GM06990 (cell line): ENCODE measurements at regions not wholly inside any gene's neighbourhood (a gene's known extent, or its start where the extent isn't known, plus 50 kb on each side); places are given as distances from the start of the nearest gene placed in this dataset.
"Not testable (repeated sequence)": the region's sequence is repeated elsewhere in the genome, so short reads cannot be mapped to it uniquely, and the experiment has no call there.

ENCODE experiments used
- DNase-seq: peaks from one replicate; pipeline ENCODE4 v3.0.0-alpha.2; 2011; ENCODE audit not compliant: insufficient read length; ENCODE audit errors: extremely low read depth
- H3K27me3 ChIP-seq: replicated peaks from 2 replicates; pipeline ENCODE4 v1.6.0; 2011; ENCODE audit warnings: low read length; ENCODE audit not compliant: control insufficient read depth, insufficient read depth
- H3K36me3 ChIP-seq: 2 replicates; pipeline ENCODE4 v1.5.1; 2011; ENCODE audit warnings: low read length; ENCODE audit not compliant: control insufficient read depth, insufficient read depth
- H3K4me3 ChIP-seq: replicated peaks from 2 replicates; pipeline ENCODE4 v1.5.1; 2011; ENCODE audit warnings: low read depth, mild to moderate bottlenecking, control low read depth, low read length
- TF ChIP-seq, protein P1 (sequence below): IDR thresholded peaks from 2 replicates; pipeline ENCODE4 v1.5.1; 2011; ENCODE audit warnings: low read length, control low read depth, mild to moderate bottlenecking, inconsistent platforms; ENCODE audit not compliant: insufficient read depth, poor library complexity, severe bottlenecking

DNA sequence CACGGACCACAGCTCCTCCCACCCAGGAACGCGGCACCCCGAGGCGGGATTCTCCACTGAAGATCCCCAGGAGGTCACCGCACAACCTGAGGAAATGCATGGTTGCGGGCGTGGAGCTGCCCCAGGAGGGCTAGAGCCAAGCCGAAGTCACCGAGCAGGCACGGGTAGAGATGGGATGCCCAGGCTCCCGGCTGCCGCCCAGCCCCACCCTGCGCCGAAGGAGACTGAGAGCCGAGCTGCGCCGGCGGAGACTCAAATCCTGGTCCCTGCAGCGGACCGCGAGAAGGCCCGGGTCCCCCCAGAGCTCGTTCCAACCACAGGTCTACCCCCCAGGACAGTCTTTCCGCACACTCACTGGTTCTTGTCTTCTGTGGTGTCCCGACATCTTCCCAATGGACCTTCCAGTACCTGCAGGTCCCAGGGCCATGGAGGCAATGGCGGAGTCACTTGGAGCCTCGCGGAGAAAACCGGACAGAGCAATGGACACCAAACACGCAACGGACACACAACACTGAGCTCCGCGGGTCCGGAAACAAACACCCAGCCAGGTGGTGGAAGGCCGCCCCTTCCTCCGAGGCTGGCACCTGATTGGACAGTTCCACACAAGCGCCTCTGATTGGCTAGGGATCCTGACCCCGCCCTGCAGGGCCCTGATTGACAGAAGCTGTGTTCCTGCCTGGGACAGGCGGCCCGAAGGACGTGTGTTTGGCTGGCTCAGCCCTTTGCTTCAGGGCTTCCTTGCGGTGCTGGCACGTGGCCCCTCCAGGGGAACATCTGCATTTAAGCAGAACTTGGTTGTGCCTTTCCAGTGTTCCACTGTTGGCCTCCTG lies 331.9 kb upstream of the NUPR2 start:
- Histone ChIP-seq H3K4me3 (no peak overlapping the region), H3K36me3 (no peaks in the 10 kb centered on the region), H3K27me3 (no peaks in the 10 kb centered on the region)
- DNase-seq, result peak; percentile 1
- TF ChIP-seq, protein P1, sequence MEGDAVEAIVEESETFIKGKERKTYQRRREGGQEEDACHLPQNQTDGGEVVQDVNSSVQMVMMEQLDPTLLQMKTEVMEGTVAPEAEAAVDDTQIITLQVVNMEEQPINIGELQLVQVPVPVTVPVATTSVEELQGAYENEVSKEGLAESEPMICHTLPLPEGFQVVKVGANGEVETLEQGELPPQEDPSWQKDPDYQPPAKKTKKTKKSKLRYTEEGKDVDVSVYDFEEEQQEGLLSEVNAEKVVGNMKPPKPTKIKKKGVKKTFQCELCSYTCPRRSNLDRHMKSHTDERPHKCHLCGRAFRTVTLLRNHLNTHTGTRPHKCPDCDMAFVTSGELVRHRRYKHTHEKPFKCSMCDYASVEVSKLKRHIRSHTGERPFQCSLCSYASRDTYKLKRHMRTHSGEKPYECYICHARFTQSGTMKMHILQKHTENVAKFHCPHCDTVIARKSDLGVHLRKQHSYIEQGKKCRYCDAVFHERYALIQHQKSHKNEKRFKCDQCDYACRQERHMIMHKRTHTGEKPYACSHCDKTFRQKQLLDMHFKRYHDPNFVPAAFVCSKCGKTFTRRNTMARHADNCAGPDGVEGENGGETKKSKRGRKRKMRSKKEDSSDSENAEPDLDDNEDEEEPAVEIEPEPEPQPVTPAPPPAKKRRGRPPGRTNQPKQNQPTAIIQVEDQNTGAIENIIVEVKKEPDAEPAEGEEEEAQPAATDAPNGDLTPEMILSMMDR, result no peak

DNA sequence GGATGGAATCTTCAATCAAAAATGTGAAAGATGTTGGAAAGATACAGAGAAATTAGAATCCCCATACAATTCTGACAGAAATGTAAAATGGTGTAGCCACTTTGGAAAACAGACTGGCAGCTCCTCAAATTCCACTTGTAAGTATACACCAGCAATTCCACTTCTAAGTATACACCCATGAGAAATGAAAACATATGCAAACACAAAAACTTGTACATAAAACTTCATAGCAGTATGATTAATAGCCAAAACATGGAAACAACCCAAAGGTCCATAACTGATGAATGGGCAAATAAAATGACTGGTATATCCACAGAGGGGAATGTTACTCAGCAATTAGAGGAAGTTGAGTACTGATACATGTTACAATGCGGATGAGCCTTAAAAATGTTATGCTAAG lies 304.3 kb upstream of the NUPR2 start:
- not testable (repeated sequence) for H3K27me3 ChIP-seq, H3K36me3 ChIP-seq, H3K4me3 ChIP-seq, DNase-seq

DNA sequence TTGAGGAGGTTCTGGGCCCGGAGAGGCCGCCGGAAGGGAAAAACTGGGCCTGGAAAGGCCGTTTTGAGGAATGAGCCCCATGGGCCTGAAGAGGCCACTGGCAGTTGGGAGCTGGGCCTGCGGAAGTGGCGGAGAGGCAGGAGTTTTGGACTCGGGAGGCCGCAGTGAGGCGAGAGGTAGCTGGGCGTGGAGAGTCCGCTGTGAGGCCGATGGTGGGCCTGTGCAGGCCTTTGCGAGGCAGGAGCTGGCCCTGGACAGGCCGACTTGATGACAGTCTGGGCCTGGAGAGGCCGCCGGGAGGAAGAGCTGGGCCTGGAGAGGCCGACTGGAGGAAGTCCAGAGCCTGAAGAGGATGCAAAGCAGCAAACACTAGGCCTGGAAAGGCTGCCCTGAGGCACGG lies 259.0 kb upstream of the NUPR2 start:
- no peaks in the 10 kb centered on the region for H3K36me3 ChIP-seq
- TF ChIP-seq, protein P1, result no peak
- DNase-seq, result no peak
- H3K27me3 ChIP-seq, result no peaks in the 10 kb centered on the region
- H3K4me3 ChIP-seq, result no peak overlapping the region

DNA sequence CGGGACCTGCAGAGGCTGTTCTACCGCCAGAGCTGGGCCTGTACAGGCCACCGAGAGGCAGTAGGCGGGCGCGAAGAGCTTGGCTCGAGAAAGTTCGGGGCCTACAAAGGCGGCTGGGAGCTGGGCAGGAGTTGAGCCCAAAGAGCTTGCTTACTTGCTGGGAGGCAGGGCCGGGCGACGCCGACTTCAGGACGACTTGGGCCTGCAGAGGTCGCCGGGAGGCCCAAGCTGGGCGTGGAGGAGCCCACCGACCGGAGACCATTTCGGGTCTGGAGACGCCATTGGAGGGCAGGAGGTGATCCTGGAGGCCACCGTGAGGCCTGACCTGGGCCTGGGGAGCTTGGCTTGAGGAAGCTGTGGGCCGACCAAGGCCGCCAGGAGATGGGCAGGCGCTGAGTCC lies 258.4 kb upstream of the NUPR2 start:
- not testable (repeated sequence) for H3K36me3 ChIP-seq, H3K4me3 ChIP-seq, DNase-seq, H3K27me3 ChIP-seq

DNA sequence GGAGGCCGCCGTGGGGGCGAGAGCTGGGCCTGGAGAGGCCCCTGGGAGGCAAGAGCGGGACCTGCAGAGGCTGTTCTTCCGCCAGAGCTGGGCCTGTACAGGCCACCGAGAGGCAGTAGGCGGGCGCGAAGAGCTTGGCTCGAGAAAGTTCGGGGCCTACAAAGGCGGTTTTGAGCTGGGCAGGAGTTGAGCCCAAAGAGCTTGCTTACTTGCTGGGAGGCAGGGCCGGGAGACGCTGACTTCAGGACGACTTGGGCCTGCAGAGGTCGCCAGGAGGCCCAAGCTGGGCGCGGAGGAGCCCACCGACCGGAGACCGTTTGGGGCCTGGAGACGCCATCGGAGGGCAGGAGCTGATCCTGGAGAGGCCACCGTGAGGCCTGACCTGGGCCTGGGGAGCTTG lies 257.1 kb upstream of the NUPR2 start:
- H3K4me3 ChIP-seq, H3K27me3 ChIP-seq, H3K36me3 ChIP-seq: not testable (repeated sequence)
- peak; percentile 41 for DNase-seq

DNA sequence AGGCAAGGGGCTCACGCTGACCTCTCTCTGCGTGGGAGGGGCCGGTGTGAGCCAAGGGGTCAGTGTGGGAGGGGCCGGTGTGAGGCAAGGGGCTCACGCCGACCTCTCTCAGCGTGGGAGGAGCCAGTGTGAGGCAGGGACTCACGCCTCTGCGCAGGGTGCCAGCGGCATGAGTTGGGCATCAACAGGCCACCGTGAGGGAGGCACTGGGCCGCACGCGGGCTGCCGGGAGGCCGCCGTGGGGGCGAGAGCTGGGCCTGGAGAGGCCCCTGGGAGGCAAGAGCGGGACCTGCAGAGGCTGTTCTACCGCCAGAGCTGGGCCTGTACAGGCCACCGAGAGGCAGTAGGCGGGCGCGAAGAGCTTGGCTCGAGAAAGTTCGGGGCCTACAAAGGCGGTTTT lies 255.6 kb upstream of the NUPR2 start:
- not testable (repeated sequence) for H3K4me3 ChIP-seq, H3K27me3 ChIP-seq, DNase-seq

DNA sequence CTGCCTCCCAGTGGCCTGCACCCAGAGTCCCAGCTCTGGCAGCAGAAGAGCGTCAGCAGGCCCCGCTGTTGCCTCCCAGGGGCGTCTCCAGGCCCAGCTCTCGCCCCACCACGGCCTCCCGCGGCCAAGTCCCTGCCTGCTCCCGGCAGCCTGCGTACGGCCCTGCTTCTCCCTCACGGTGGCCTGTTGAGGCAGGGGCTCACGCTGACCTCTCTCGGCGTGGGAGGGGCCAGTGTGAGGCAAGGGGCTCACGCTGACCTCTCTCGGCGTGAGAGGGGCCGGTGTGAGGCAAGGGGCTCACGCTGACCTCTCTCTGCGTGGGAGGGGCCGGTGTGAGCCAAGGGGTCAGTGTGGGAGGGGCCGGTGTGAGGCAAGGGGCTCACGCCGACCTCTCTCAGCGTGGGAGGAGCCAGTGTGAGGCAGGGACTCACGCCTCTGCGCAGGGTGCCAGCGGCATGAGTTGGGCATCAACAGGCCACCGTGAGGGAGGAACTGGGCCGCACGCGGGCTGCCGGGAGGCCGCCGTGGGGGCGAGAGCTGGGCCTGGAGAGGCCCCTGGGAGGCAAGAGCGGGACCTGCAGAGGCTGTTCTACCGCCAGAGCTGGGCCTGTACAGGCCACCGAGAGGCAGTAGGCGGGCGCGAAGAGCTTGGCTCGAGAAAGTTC lies 254.1 kb upstream of the NUPR2 start:
- not testable (repeated sequence) for H3K27me3 ChIP-seq, H3K4me3 ChIP-seq, H3K36me3 ChIP-seq, DNase-seq

More for the DNA sequence above, 255.6 kb upstream of the NUPR2 start:
- not testable (repeated sequence) for H3K36me3 ChIP-seq

DNA sequence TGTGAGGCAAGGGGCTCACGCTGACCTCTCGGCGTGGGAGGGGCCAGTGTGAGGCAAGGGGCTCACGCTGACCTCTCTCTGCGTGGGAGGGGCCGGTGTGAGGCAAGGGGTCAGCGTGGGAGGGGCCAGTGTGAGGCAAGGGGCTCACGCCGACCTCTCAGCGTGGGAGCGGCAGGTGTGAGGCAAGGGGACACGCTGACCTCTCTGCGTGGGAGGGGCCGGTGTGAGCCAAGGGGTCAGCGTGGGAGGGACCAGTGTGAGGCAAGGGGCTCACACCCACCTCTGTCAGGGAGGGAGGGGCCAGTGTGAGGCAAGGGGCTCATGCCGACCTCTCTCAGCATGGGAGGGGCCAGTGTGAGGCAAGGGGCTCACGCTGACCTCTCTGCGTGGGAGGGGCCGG lies 251.7 kb upstream of the NUPR2 start:
- DNase-seq, H3K36me3 ChIP-seq, H3K27me3 ChIP-seq, H3K4me3 ChIP-seq: not testable (repeated sequence)

DNA sequence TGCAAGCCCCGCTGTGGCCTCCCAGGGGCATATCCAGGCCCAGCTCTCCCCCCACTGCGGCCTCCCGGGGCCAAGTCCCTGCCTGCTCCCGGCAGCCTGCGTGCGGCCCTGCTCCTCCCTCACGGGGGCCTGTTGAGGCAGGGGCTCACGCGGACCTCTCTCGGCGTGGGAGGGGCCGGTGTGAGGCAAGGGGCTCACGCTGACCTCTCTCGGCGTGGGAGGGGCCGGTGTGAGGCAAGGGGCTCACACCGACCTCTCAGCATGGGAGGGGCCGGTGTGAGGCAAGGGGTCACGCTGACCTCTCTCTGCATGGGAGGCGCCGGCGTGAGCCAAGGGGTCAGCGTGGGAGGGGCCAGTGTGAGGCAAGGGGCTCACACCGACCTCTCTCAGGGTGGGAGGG lies 251.2 kb upstream of the NUPR2 start:
- not testable (repeated sequence) for H3K36me3 ChIP-seq, H3K4me3 ChIP-seq, H3K27me3 ChIP-seq, DNase-seq

DNA sequence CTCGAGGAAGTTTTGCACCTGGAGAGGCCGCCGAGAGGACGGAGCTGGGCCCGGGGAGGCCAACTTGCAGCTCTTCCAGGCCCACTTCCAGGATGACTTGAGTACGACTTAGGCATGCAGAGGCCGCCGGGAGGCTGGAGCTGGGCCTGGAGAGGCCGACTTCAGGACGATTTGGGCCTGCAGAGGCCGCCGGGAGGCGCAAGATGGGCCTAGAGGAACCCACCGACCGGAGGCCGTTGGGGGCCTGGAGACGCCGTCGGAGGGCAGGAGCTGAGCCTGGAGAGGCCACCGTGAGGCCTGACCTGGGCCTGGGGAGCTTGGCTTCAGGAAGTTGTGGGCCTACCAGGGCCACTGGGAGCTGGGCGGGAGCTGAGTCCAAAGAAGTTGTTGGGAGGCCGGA lies 250.5 kb upstream of the NUPR2 start:
- not testable (repeated sequence) for H3K4me3 ChIP-seq, DNase-seq, H3K27me3 ChIP-seq, H3K36me3 ChIP-seq

DNA sequence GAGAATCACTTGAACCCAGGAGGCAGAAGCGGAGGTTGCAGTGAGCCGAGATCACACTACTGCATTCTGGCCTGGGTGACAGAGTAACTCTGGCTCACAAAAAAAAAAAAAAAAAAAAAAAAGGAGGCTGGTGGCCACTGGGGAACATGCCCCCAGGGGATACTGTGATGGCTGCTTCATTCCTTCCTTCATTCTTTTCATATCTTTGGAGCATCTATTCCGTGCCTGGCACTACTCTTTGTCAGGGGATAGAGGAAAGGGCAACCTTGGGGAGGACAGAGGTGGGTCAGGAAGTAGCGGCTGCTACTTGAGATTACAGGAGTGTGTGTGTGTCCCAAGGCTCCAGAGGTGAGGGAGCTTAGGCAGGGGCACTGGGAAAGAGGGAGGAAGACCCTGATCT lies 236.4 kb upstream of the NUPR2 start:
- not testable (repeated sequence) for H3K36me3 ChIP-seq, H3K4me3 ChIP-seq, DNase-seq, H3K27me3 ChIP-seq

DNA sequence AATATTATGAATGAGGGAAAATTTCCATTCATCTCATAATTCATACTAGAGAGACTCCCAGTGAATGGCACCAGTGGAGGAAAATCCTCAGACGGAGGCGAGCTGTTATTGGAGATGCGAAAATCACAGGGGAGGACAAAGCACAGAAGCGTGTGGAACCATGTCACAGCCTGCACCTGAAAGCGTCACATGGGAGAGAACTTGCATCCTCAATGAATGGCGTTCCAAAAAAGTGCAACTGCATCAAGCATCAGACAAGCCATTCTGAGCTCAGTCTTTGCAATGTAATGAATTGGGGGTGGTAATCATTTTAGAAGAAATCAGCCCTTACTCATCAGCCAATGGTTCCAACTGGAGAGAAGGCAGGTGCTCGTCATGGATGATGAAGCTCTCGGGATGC lies 235.0 kb upstream of the NUPR2 start:
- not testable (repeated sequence) for H3K4me3 ChIP-seq, H3K27me3 ChIP-seq, H3K36me3 ChIP-seq, DNase-seq
